Keratinocyte (primary cell): ENCODE measurements at regions not wholly inside any gene's neighbourhood (a gene's known extent, or its start where the extent isn't known, plus 50 kb on each side); places are given as distances from the start of the nearest gene placed in this dataset.

Source experiments
- DNase-seq: peaks from one replicate; pipeline ENCODE4 v3.0.0-alpha.2; 2011; ENCODE audit warnings: low read depth, missing footprints, low spot score
- FAIRE-seq: peaks from 2 replicates; lab custom pipeline; 2011; peaks lifted over from hg19 to GRCh38; lab: Jason Lieb, UNC
- H2AFZ ChIP-seq: 2 replicates; pipeline ENCODE4 v1.6.0; 2012; ENCODE audit warnings: low read length, control low read depth, inconsistent platforms; ENCODE audit not compliant: control insufficient read depth
- H3K27ac ChIP-seq: 2 replicates; pipeline ENCODE4 v1.5.1; 2011; ENCODE audit warnings: low read length; ENCODE audit not compliant: control insufficient read depth, insufficient read depth
- H3K27me3 ChIP-seq: 3 replicates; pipeline ENCODE4 v1.6.0; 2011; ENCODE audit warnings: low read length; ENCODE audit not compliant: control insufficient read depth, insufficient read depth; ENCODE audit errors: extremely low read depth
- H3K36me3 ChIP-seq, 2 experiments: 2 replicates in 1 of 2; 3 replicates in 1 of 2; pipeline ENCODE4 v1.5.1; 2011; ENCODE audit warnings: low read length in 2 of 2, mild to moderate bottlenecking in 1 of 2; ENCODE audit not compliant: control insufficient read depth in 2 of 2, insufficient read depth in 2 of 2; ENCODE audit errors: extremely low read depth in 1 of 2
- H3K4me1 ChIP-seq: 3 replicates; pipeline ENCODE4 v1.5.1; 2011; ENCODE audit warnings: low read length; ENCODE audit not compliant: control insufficient read depth, insufficient read depth; ENCODE audit errors: extremely low read depth
- H3K4me2 ChIP-seq: 3 replicates; pipeline ENCODE4 v1.6.0; 2011; ENCODE audit warnings: low read depth, low read length; ENCODE audit not compliant: control insufficient read depth, insufficient read depth; ENCODE audit errors: extremely low read depth
- H3K4me3 ChIP-seq, 3 experiments: fragments of 200-600 bp in 1 of 3; sonication (generic) in 1 of 3; 2 replicates in 2 of 3; 3 replicates in 1 of 3; pipeline ENCODE4 v1.5.1; 2011 to 2016; ENCODE audit warnings: low read length in 3 of 3, mild to moderate bottlenecking in 3 of 3, control low read depth in 2 of 3, inconsistent platforms in 1 of 3, low read depth in 1 of 3, mixed read lengths in 1 of 3, mixed run types in 1 of 3, moderate library complexity in 1 of 3; ENCODE audit not compliant: control insufficient read depth in 2 of 3, insufficient read depth in 2 of 3; ENCODE audit errors: extremely low read depth in 1 of 3
- H3K79me2 ChIP-seq: 2 replicates; pipeline ENCODE4 v1.6.0; 2012; ENCODE audit warnings: low read length; ENCODE audit not compliant: control insufficient read depth, insufficient read depth
- H3K9ac ChIP-seq: 3 replicates; pipeline ENCODE4 v1.6.0; 2011; ENCODE audit warnings: low read length; ENCODE audit not compliant: control insufficient read depth, insufficient read depth; ENCODE audit errors: extremely low read depth
- H3K9me1 ChIP-seq: 3 replicates; pipeline ENCODE4 v1.6.0; 2011; ENCODE audit warnings: low read length; ENCODE audit not compliant: control insufficient read depth, insufficient read depth; ENCODE audit errors: extremely low read depth
- H3K9me3 ChIP-seq: 2 replicates; pipeline ENCODE4 v1.5.1; 2012; ENCODE audit warnings: low read depth, low read length; ENCODE audit not compliant: control insufficient read depth
- H4K20me1 ChIP-seq: 3 replicates; pipeline ENCODE4 v1.6.0; 2011; ENCODE audit warnings: low read length; ENCODE audit not compliant: control insufficient read depth, insufficient read depth; ENCODE audit errors: extremely low read depth
- CTCF ChIP-seq, 3 experiments: IDR thresholded peaks in 1 of 3; conservative IDR thresholded peaks in 1 of 3; optimal IDR thresholded peaks in 1 of 3; 2 replicates in 2 of 3; 3 replicates in 1 of 3; pipeline versions ENCODE3 to v1.5.1; 2011; ENCODE audit warnings: low read length in 3 of 3, mild to moderate bottlenecking in 3 of 3, moderate library complexity in 2 of 3, control low read depth in 1 of 3, inconsistent platforms in 1 of 3; ENCODE audit not compliant: insufficient read depth in 2 of 3; ENCODE audit errors: extremely low read depth in 1 of 3
- EZH2 ChIP-seq: IDR thresholded peaks from one replicate; pipeline ENCODE4 v1.6.1; 2012; ENCODE audit warnings: inconsistent platforms, mild to moderate bottlenecking, low read length, moderate library complexity
- dilution Hi-C: fragments of 300-500 bp; cut with MboI; formaldehyde crosslinking; loops from one replicate; pipeline ENCODE4 v1.7.0; 2020; ENCODE audit warnings: low sequenced_read_pairs; ENCODE audit not compliant: extremely low pct_ligation_motif_present

- DNase-seq, result no peak
- TF ChIP-seq CTCF (optimal IDR thresholded peaks at IDR 0.05 in 1 of 3, IDR thresholded peaks at IDR 0.05 in 1 of 3, conservative IDR thresholded peaks at IDR 0.05 in 1 of 3; ENCODE audit: extremely low read depth in 1 of 3, insufficient read depth in 2 of 3, low read length in 3 of 3) (no peak), EZH2 (no peak)
Measured at GRCh38 chr3:127097481-127097880, 95.5 kb upstream of the PRR23E start.

DNA sequence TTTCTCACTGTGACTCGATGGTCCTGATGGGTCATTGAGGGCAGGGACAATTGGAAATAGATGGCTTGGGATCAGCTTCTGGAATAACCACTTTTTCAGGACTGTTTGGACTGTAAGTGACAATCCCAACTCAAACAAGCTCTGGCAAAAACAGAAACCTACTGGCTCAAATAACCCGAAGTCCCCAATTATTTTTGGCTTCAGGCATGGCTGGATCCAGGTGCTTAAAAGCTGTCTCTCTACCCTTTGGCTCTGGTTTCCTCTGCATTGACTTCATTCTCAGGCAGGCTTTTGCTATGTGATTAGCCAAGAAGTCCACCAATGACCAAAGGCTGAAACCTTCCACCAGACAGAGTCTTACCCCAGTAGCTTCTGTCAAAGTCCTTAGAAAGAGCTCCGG, 92.9 kb upstream of the PRR23E start:
- dilution Hi-C loops, result no loop called here
- no peak overlapping the region for H2AFZ ChIP-seq
- H3K4me1 ChIP-seq, result no peaks in the 10 kb centered on the region
- H3K9ac ChIP-seq, result no peak overlapping the region
- no peak overlapping the region for H3K4me2 ChIP-seq
- no peaks in the 10 kb centered on the region for H3K9me1 ChIP-seq
- no peaks in the 10 kb centered on the region for H3K9me3 ChIP-seq
- H3K27me3 ChIP-seq, result peaks cover 13% of the 10 kb centered on the region
- no peaks in the 10 kb centered on the region for H3K79me2 ChIP-seq
- FAIRE-seq (no peak), DNase-seq (no peak)
- TF ChIP-seq CTCF (optimal IDR thresholded peaks at IDR 0.05 in 1 of 3, IDR thresholded peaks at IDR 0.05 in 1 of 3, conservative IDR thresholded peaks at IDR 0.05 in 1 of 3; ENCODE audit: extremely low read depth in 1 of 3, insufficient read depth in 2 of 3, low read length in 3 of 3), result no peak
- no peak for TF ChIP-seq EZH2
- no peaks in the 10 kb centered on the region for H4K20me1 ChIP-seq
- H3K27ac ChIP-seq, result no peak overlapping the region
- no peak overlapping the region for H3K4me3 ChIP-seq
- no peaks in the 10 kb centered on the region for H3K36me3 ChIP-seq

More at GRCh38 chr3:127097481-127097880, 95.5 kb upstream of the PRR23E start:
- Histone ChIP-seq H3K4me3 (no peak overlapping the region), H3K4me1 (no peaks in the 10 kb centered on the region), H3K9me3 (no peaks in the 10 kb centered on the region), H3K9me1 (no peaks in the 10 kb centered on the region), H2AFZ (no peak overlapping the region), H3K79me2 (no peaks in the 10 kb centered on the region), H3K27ac (no peak overlapping the region), H3K9ac (no peak overlapping the region), H4K20me1 (no peaks in the 10 kb centered on the region), H3K27me3 (peaks cover 9% of the 10 kb centered on the region), H3K36me3 (no peaks in the 10 kb centered on the region), H3K4me2 (no peak overlapping the region)
- dilution Hi-C loops, result no loop called here
- FAIRE-seq, result no peak
